WI38 (cell line): ENCODE measurements at regions not wholly inside any gene's neighbourhood (a gene's known extent, or its start where the extent isn't known, plus 50 kb on each side); places are given as distances from the start of the nearest gene placed in this dataset.
A peak's percentile ranks its signal among the peaks of the same experiment; 100 is the strongest.

Experiments
- H3K4me3 ChIP-seq: 2 replicates; pipeline ENCODE4 v1.5.1; 2011; ENCODE audit warnings: low read depth, mild to moderate bottlenecking, control low read depth, low read length
- TF ChIP-seq, protein P1 (sequence below): IDR thresholded peaks from 2 replicates; pipeline ENCODE4 v1.5.1; 2012; ENCODE audit warnings: low read depth, mild to moderate bottlenecking, control low read depth, low read length

DNA sequence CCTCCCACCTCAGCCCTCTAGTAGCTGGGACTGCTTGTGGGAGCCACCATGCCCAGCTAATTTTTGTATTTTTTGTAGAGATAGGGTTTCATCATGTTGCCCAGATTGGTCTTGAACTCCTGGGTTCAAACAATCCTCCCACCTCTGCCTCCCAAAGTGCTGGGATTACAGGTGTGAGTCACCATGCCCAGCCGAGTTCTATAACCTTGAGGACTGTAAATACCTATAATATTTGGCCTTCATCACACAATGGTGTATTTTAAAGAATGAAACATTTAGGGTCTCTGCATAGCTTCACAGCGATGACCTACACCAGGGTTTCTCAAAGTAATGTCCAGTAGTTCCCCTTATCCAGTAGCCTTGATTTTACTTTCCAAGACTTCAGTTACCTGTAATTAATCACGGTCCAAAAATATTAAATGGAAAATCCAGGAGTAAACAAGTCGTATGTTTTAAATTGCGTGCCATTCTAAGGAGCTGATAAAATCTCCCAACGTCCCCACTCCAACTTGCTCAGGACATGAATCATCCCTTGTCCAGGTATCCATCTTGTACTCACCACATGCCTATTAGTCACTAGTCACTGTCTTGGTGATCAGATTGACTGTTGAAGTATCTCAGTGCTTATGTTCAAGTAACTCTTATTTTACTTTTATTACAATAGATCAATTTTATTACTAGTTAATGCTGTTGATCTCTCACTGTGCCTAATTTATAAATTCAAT lies 368.2 kb downstream of the BTG1 start:
- TF ChIP-seq, protein P1, sequence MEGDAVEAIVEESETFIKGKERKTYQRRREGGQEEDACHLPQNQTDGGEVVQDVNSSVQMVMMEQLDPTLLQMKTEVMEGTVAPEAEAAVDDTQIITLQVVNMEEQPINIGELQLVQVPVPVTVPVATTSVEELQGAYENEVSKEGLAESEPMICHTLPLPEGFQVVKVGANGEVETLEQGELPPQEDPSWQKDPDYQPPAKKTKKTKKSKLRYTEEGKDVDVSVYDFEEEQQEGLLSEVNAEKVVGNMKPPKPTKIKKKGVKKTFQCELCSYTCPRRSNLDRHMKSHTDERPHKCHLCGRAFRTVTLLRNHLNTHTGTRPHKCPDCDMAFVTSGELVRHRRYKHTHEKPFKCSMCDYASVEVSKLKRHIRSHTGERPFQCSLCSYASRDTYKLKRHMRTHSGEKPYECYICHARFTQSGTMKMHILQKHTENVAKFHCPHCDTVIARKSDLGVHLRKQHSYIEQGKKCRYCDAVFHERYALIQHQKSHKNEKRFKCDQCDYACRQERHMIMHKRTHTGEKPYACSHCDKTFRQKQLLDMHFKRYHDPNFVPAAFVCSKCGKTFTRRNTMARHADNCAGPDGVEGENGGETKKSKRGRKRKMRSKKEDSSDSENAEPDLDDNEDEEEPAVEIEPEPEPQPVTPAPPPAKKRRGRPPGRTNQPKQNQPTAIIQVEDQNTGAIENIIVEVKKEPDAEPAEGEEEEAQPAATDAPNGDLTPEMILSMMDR: no peak
- no peak overlapping the region for H3K4me3 ChIP-seq

DNA sequence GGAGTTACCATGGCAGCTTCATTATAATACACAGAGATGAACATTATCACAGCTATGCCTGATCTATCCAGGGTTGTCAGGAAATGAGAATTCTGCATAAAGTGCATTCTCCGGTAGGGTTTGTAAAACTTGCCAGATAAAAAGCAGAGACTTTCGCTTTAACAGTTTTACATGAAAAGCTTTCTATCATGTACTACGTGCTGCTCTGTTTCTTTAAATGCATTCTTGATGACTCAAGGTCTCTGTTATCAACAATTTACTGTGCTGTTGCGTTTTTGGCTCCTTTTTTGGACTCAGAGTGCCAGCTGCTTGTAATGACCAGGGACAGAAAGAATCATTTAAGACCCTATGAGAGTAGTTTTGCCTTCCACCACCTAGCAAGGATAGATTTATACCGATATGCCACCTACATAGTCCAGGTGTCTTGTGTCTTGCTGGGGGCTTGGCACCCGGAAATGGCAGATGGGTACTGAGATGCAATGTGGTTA lies 371.2 kb downstream of the BTG1 start:
- peak overlapping the region; percentile 39 for H3K4me3 ChIP-seq
- TF ChIP-seq, protein P1: no peak

DNA sequence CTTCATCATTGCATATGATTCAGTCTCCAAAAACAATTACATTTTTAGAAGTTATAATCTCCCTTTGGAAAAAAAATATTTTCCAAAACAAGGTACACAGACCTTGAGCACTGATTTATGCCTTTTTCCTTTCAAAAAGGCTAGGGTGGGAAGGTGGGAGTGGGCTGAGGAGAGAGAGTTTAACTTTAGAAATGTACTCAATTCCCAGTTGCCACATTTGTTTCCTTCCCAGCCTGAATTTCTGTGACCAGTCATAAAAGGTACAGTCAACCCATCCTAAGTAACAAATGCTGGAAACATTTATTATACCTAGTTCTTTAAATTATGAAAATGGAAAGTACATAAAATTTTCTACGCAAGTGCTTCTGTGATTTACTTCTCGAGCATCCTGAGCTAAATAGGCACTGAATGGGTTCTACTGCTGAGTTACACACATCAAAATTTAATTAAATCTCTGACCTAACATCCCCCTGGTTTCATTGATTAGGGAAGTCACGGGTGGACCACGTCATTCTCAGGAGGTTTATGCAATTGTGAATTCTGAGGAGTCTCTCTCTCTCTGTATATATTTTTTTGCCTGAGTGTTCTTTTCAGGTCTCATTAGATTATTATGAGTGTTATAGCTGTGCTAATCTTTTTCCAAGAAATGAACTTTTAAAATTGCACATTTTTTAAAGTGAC lies 371.8 kb downstream of the BTG1 start:
- TF ChIP-seq, protein P1: no peak
- peak overlapping the region; percentile 39 for H3K4me3 ChIP-seq

DNA sequence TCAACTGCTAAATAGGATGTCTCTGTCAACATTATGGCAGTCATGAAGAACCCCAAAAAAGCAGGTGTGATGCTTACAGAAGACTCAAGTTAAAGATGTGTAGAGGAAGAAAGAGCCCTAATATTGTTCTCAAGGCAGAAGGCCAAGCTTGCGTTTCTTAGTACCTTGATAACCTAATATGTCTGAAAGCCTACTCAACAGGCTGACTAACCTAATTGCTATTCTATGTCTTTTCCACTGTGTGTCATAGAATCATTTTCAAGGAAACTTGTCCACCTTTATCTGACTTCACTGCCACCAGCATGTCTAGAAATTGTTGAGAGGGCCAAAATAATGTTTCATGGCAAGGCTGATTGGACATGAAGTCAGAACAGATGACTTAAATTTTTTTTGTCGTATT lies 373.2 kb downstream of the BTG1 start:
- TF ChIP-seq, protein P1: no peak
- no peak overlapping the region for H3K4me3 ChIP-seq

DNA sequence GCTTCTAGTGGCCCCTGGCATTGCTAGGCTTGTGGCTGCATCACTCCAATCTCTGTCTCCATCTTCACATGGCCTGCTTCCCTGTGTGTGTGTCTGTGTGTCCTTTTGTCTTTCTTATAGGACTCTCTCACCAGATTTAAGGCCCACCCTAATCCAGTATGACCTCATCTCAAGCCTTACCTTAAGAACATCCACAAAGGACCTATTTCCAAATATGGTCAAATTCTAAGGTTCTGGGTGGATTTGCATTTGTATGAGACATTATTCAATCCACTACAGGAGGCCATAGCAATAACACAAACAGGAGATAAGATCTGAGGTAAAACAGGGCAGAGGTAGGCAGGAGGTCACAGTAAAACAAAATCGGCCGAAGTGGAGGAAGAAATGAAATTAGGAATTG lies 375.9 kb downstream of the BTG1 start:
- H3K4me3 ChIP-seq: no peak overlapping the region
- TF ChIP-seq, protein P1: no peak

DNA sequence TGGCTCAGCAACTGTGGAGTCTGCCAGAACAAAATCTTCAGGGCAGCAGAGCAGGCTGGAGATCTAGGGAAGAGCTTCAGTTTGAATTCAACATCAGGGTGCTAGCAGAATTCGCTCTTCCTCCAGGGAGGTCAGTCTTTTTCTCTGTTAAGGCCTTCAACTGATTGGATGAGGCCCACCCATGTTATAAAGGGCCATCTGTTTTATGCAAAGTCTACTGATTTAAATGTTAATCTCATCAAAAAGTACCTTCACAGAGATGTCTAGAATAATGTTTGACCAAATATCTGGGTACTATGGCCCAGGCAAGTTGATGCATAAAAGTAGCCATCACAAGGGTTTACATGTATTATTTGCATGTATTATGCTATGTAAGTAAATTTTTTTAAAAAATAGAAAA lies 378.4 kb downstream of the BTG1 start:
- no peak overlapping the region for H3K4me3 ChIP-seq
- TF ChIP-seq, protein P1: no peak

DNA sequence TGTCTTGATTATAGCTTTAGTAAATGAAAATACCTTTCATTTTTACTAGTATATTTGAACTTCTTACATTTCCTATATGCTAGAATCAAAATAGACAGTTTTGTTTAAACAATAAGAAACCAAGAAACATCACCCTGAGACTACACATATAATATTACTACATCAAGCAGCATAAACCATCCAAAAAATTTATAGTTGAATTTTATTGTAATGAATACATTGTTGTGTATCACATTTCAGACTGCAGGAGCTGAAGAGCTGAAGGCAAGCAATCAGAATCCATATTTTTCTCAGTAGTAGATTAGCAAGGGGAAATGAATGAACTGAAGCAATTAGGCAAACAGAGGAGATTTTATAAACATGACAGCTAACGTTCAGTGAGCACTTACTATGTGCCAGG lies 379.2 kb downstream of the BTG1 start:
- no peak overlapping the region for H3K4me3 ChIP-seq
- TF ChIP-seq, protein P1: no peak
